RWPE2 (cell line): ENCODE measurements at regions not wholly inside any gene's neighbourhood (a gene's known extent, or its start where the extent isn't known, plus 50 kb on each side); places are given as distances from the start of the nearest gene placed in this dataset.

ENCODE experiments used
- ATAC-seq: fragments of 200-7000 bp; cut with Tn5 transposase; 3 replicates; pipeline ENCODE4 v1.9.1; 2021; ENCODE audit warnings: low read depth
- DNase-seq: peaks from one replicate; pipeline ENCODE4 v3.0.0-alpha.2; 2020; ENCODE audit warnings: low spot score
- H3K27ac ChIP-seq: fragments of 450-650 bp; 2 replicates; pipeline ENCODE4 v1.5.1; 2017; ENCODE audit warnings: mild to moderate bottlenecking; ENCODE audit not compliant: poor library complexity, severe bottlenecking
- H3K27me3 ChIP-seq: fragments of 250-450 bp; sonication (Bioruptor Pico); 2 replicates; pipeline ENCODE4 v1.5.1; 2021; ENCODE audit warnings: mild to moderate bottlenecking, moderate library complexity; ENCODE audit not compliant: insufficient read depth, poor library complexity, severe bottlenecking
- H3K36me3 ChIP-seq: fragments of 250-450 bp; sonication (Bioruptor Pico); 2 replicates; pipeline ENCODE4 v1.5.1; 2020; ENCODE audit warnings: low read depth, mild to moderate bottlenecking, moderate library complexity
- H3K4me1 ChIP-seq: fragments of 250-450 bp; sonication (Bioruptor Pico); 2 replicates; pipeline ENCODE4 v1.5.1; 2021; ENCODE audit warnings: mild to moderate bottlenecking, moderate library complexity; ENCODE audit not compliant: insufficient read depth, poor library complexity, severe bottlenecking
- H3K4me3 ChIP-seq: fragments of 250-450 bp; sonication (Bioruptor Pico); 2 replicates; pipeline ENCODE4 v1.5.1; 2021; ENCODE audit warnings: mild to moderate bottlenecking, moderate library complexity; ENCODE audit not compliant: severe bottlenecking
- H3K9me3 ChIP-seq: fragments of 250-450 bp; sonication (Bioruptor Pico); 2 replicates; pipeline ENCODE4 v1.5.1; 2021; ENCODE audit warnings: mild to moderate bottlenecking, moderate library complexity; ENCODE audit not compliant: severe bottlenecking
- CTCF ChIP-seq: fragments of 450-650 bp; IDR thresholded peaks from one replicate; pipeline ENCODE4 v1.5.1; 2017; ENCODE audit warnings: mild to moderate bottlenecking, moderate library complexity; ENCODE audit not compliant: poor library complexity, severe bottlenecking

GRCh38 chr21:27586326-27586725 is 619.4 kb upstream of the ADAMTS5 start:
- no peaks in the 10 kb centered on the region for H3K36me3 ChIP-seq
- H3K9me3 ChIP-seq = no peaks in the 10 kb centered on the region
- no peak for DNase-seq
- no peak overlapping the region for H3K27ac ChIP-seq
- H3K4me3 ChIP-seq = no peak overlapping the region
- TF ChIP-seq CTCF = no peak
- peaks cover 3% of the 10 kb centered on the region for H3K4me1 ChIP-seq
- no peaks in the 10 kb centered on the region for H3K27me3 ChIP-seq
- ATAC-seq = no peak

GRCh38 chr21:27584256-27584655 is 617.4 kb upstream of the ADAMTS5 start:
- DNase-seq (no peak), ATAC-seq (no peak)
- no peaks in the 10 kb centered on the region for H3K27me3 ChIP-seq
- H3K9me3 ChIP-seq = no peaks in the 10 kb centered on the region
- H3K4me3 ChIP-seq = no peak overlapping the region
- no peak overlapping the region for H3K27ac ChIP-seq
- no peaks in the 10 kb centered on the region for H3K36me3 ChIP-seq
- no peak for TF ChIP-seq CTCF
- H3K4me1 ChIP-seq = peaks cover 14% of the 10 kb centered on the region

GRCh38 chr21:27582948-27583430 is 616.1 kb upstream of the ADAMTS5 start:
- Histone ChIP-seq H3K27me3 (no peaks in the 10 kb centered on the region), H3K4me3 (no peak overlapping the region), H3K9me3 (no peaks in the 10 kb centered on the region), H3K27ac (no peak overlapping the region), H3K36me3 (no peaks in the 10 kb centered on the region), H3K4me1 (peaks cover 14% of the 10 kb centered on the region)
- DNase-seq (no peak), ATAC-seq (no peak)
- no peak for TF ChIP-seq CTCF

GRCh38 chr21:27582246-27582947 is 615.5 kb upstream of the ADAMTS5 start:
- H3K27ac ChIP-seq = no peak overlapping the region
- H3K27me3 ChIP-seq = no peaks in the 10 kb centered on the region
- peaks cover 14% of the 10 kb centered on the region for H3K4me1 ChIP-seq
- ATAC-seq (no peak), DNase-seq (no peak)
- no peak for TF ChIP-seq CTCF
- no peak overlapping the region for H3K4me3 ChIP-seq
- H3K9me3 ChIP-seq = no peaks in the 10 kb centered on the region
- H3K36me3 ChIP-seq = no peaks in the 10 kb centered on the region

GRCh38 chr21:27581168-27581567 is 614.3 kb upstream of the ADAMTS5 start:
- H3K9me3 ChIP-seq = no peaks in the 10 kb centered on the region
- ATAC-seq = peak; percentile 92
- H3K36me3 ChIP-seq = no peaks in the 10 kb centered on the region
- no peaks in the 10 kb centered on the region for H3K27me3 ChIP-seq
- H3K4me1 ChIP-seq = peaks cover 14% of the 10 kb centered on the region
- no peak for DNase-seq
- TF ChIP-seq CTCF = no peak
- H3K4me3 ChIP-seq = no peak overlapping the region
- H3K27ac ChIP-seq = peak overlapping the region; percentile 53
